ENCODE measurements at regions not wholly inside any gene's neighbourhood (a gene's known extent, or its start where the extent isn't known, plus 50 kb on each side); places are given as distances from the start of the nearest gene placed in this dataset.

- no peaks in the 10 kb centered on the region for H3K36me3 Mint-ChIP-seq (ENCODE audit: low read depth)
- ATAC-seq (no peak), DNase-seq (ENCODE audit: low spot score) (no peak)
- Histone ChIP-seq H3K36me3 (ENCODE audit: insufficient read depth) (no peaks in the 10 kb centered on the region), H3K79me2 (replicated peaks; ENCODE audit: insufficient read depth) (no peaks in the 10 kb centered on the region), H3K4me3 (no peak overlapping the region), H3K4me2 (no peak overlapping the region), H2AFZ (no peak overlapping the region), H3F3A (replicated peaks; ENCODE audit: low read depth) (peaks cover 8% of the 10 kb centered on the region; the same call in 1 of the 2 replicates), H3K4me1 (ENCODE audit: insufficient read depth) (peaks cover 22% of the 10 kb centered on the region), H3K9me2 (ENCODE audit: insufficient read depth) (no peaks in the 10 kb centered on the region), H4K20me1 (replicated peaks; ENCODE audit: insufficient read depth) (no peaks in the 10 kb centered on the region), H3K27me3 (ENCODE audit: insufficient read depth) (no peaks in the 10 kb centered on the region), H3K27ac (ENCODE audit: low read depth) (no peak overlapping the region)
- no peak overlapping the region for H3K27ac Mint-ChIP-seq
- no peaks in the 10 kb centered on the region for H3K9me3 Mint-ChIP-seq
- no peak for TF ChIP-seq EZH2 (IDR thresholded peaks at IDR 0.05; ENCODE audit: low read depth, unreplicated experiment)
- no peak for TF ChIP-seq NANOG (IDR thresholded peaks at IDR 0.05; ENCODE audit: borderline replicate concordance)
- TF ChIP-seq CREB1 (CRISPR knock-in tag; IDR thresholded peaks at IDR 0.05; ENCODE audit: low read depth) = no peak
- no peak for TF ChIP-seq CTCF (conservative IDR thresholded peaks at IDR 0.05; ENCODE audit: low read depth in 2 of 2)
- TF ChIP-seq POLR2AphosphoS5 (IDR thresholded peaks at IDR 0.05; ENCODE audit: low read depth) = no peak
- TF ChIP-seq ZNF462 (CRISPR knock-in tag; IDR thresholded peaks at IDR 0.05) = no peak
- no peak for TF ChIP-seq EZH2phosphoT487 (IDR thresholded peaks at IDR 0.05; ENCODE audit: unreplicated experiment)
- peaks cover 31% of the 10 kb centered on the region for H3K4me1 Mint-ChIP-seq
- peaks cover 16% of the 10 kb centered on the region for H3K27me3 Mint-ChIP-seq (ENCODE audit: insufficient read depth, low read depth, poor library complexity)
- no peak overlapping the region for H3K4me3 Mint-ChIP-seq
These were observed 98.8 kb upstream of the ZBTB40 start for GRCh38 chr1:22352896-22353295.
